A673 (cell line): ENCODE measurements at regions not wholly inside any gene's neighbourhood (a gene's known extent, or its start where the extent isn't known, plus 50 kb on each side); places are given as distances from the start of the nearest gene placed in this dataset.

ENCODE experiments used
- CTCF ChIP-seq: fragments of 300-800, 200-600 bp; sonication (generic); conservative IDR thresholded peaks from 2 replicates; pipeline ENCODE4 v1.5.1; 2017; ENCODE audit warnings: low read depth, mild to moderate bottlenecking, antibody characterized with exemption, low read length, moderate library complexity, mixed read lengths
- EZH2 ChIP-seq: fragments of 200-600 bp; sonication (generic); IDR thresholded peaks from 2 replicates; pipeline ENCODE4 v1.6.1; 2017; ENCODE audit warnings: borderline replicate concordance, low read depth, mild to moderate bottlenecking, mixed read lengths, antibody characterized with exemption, low read length; ENCODE audit not compliant: poor library complexity, severe bottlenecking

GRCh38 chr7:53743697-53744402 is 708.4 kb downstream of the POM121L12 start:
- TF ChIP-seq CTCF (no peak), EZH2 (no peak)
